Sigmoid colon (tissue), 6 donors: ENCODE measurements at regions not wholly inside any gene's neighbourhood (a gene's known extent, or its start where the extent isn't known, plus 50 kb on each side); places are given as distances from the start of the nearest gene placed in this dataset.

ENCODE experiments used
- DNase-seq: peaks from one replicate; pipeline ENCODE4 v3.0.0-alpha.2; 2019
- H3K27ac ChIP-seq, 4 donors: fragments of 200-600 bp; sonication (generic); one replicate each; pipeline ENCODE4 v1.5.1; 2016 to 2019; ENCODE audit warnings: mild to moderate bottlenecking in 1 of 4
- H3K27me3 ChIP-seq, 3 donors: fragments of 200-600 bp; sonication (generic); one replicate each; pipeline ENCODE4 v1.5.1; 2019; ENCODE audit warnings: mild to moderate bottlenecking in 1 of 3
- H3K36me3 ChIP-seq, 4 donors: fragments of 200-600 bp; sonication (generic); one replicate each; pipeline ENCODE4 v1.5.1; 2016 to 2019
- H3K4me1 ChIP-seq, 4 donors: fragments of 200-600 bp; sonication (generic); one replicate each; pipeline ENCODE4 v1.5.1; 2017 to 2019
- H3K4me3 ChIP-seq, 4 donors: fragments of 200-600 bp; sonication (generic); one replicate each; pipeline ENCODE4 v1.5.1; 2017 to 2019; ENCODE audit warnings: mild to moderate bottlenecking in 2 of 4, moderate library complexity in 1 of 4
- H3K9me3 ChIP-seq, 4 donors: fragments of 200-600 bp in 3 of 4; sonication (generic) in 3 of 4; one replicate each; pipeline versions ENCODE4 v1.5.1 to v1.6.1; 2013 to 2019
- EP300 ChIP-seq, 4 donors: sonication (generic); formaldehyde crosslinking; IDR thresholded peaks; one replicate each; pipeline ENCODE4 v1.6.1; 2017; ENCODE audit warnings: antibody characterized with exemption in 4 of 4
- POLR2A ChIP-seq, 2 donors: fragments of 450-650 bp; IDR thresholded peaks; one replicate each; pipeline ENCODE4 v1.6.1; 2016; ENCODE audit warnings: antibody characterized with exemption in 2 of 2, mild to moderate bottlenecking in 2 of 2, moderate library complexity in 2 of 2
- POLR2AphosphoS5 ChIP-seq, 4 donors: sonication (generic); formaldehyde crosslinking; IDR thresholded peaks; one replicate each; pipeline ENCODE4 v1.6.1; 2017; ENCODE audit warnings: antibody characterized with exemption in 4 of 4
- WGBS, 2 donors: extraction: QIAGEN DNeasy Blood & Tissue Kit; methylation state at CpG; one replicate each; pipeline ENCODE4 v1.1.7; 2013; 5-methylcytosine and 5-hydroxymethylcytosine counted together
- intact Hi-C: fragments of 100-400 bp; cut with DNase I; formaldehyde crosslinking; loops from one replicate; pipeline ENCODE4 v1.15.1; 2023
- TF ChIP-seq, protein P1 (sequence below), 4 experiments: fragments of 450-650 bp in 3 of 4; fragments of 200-600 bp in 1 of 4; IDR thresholded peaks; one replicate each; pipeline ENCODE4 v1.5.1; 2016 to 2019; ENCODE audit warnings: antibody characterized with exemption in 4 of 4, mild to moderate bottlenecking in 3 of 4, moderate library complexity in 2 of 4
- donor health status: healthy with polysubstance abuse.
- donor health status: healthy.

GRCh38 chr6:40816601-40817000 is 222.4 kb downstream of the UNC5CL start:
- DNase-seq: no peak
- TF ChIP-seq EP300 (IDR thresholded peaks at IDR 0.05) (no peak), POLR2AphosphoS5 (IDR thresholded peaks at IDR 0.05) (no peak), POLR2A (IDR thresholded peaks at IDR 0.05) (no peak)
- TF ChIP-seq, protein P1, sequence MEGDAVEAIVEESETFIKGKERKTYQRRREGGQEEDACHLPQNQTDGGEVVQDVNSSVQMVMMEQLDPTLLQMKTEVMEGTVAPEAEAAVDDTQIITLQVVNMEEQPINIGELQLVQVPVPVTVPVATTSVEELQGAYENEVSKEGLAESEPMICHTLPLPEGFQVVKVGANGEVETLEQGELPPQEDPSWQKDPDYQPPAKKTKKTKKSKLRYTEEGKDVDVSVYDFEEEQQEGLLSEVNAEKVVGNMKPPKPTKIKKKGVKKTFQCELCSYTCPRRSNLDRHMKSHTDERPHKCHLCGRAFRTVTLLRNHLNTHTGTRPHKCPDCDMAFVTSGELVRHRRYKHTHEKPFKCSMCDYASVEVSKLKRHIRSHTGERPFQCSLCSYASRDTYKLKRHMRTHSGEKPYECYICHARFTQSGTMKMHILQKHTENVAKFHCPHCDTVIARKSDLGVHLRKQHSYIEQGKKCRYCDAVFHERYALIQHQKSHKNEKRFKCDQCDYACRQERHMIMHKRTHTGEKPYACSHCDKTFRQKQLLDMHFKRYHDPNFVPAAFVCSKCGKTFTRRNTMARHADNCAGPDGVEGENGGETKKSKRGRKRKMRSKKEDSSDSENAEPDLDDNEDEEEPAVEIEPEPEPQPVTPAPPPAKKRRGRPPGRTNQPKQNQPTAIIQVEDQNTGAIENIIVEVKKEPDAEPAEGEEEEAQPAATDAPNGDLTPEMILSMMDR (IDR thresholded peaks at IDR 0.05): no peak
- Histone ChIP-seq H3K27me3 (no peaks in the 10 kb centered on the region), H3K4me1 (no peaks in the 10 kb centered on the region), H3K36me3 (no peaks in the 10 kb centered on the region), H3K4me3 (no peak overlapping the region), H3K27ac (no peak overlapping the region), H3K9me3 (no peaks in the 10 kb centered on the region)
- intact Hi-C loops: no loop called here
- WGBS, 2 donors: 95% methylated on average over 2 of the region's 2 CpGs

DNA sequence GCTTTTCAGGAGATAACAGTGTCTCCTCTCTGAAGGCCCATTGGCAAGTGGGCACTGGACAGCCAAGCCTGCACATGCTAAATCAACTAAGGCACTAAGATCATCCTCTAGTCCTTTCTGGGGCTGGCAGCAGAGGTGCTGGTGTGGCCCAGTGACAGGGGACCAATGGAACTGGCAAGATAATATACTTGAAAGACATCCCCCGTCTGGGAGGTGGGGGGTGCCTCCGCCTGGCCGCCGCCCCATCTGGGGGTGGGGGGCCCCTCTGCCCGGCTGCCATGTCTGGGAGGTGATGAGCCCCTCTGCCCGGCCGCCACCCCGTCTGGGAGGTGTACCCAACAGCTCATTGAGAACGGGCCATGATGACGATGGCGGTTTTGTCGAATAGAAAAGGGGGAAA is 223.3 kb downstream of the UNC5CL start:
- H3K27me3 ChIP-seq: no peaks in the 10 kb centered on the region
- H3K36me3 ChIP-seq: no peaks in the 10 kb centered on the region
- no peaks in the 10 kb centered on the region for H3K9me3 ChIP-seq
- intact Hi-C loops: no loop called here
- 93 to 95% methylated on average over 12 of the region's 12 CpGs for WGBS, 2 donors
- DNase-seq: no peak
- no peak for TF ChIP-seq POLR2AphosphoS5 (IDR thresholded peaks at IDR 0.05)
- TF ChIP-seq, protein P1 (IDR thresholded peaks at IDR 0.05): no peak
- no peak for TF ChIP-seq EP300 (IDR thresholded peaks at IDR 0.05)
- no peak for TF ChIP-seq POLR2A (IDR thresholded peaks at IDR 0.05)
- no peak overlapping the region for H3K27ac ChIP-seq
- no peak overlapping the region for H3K4me3 ChIP-seq
- no peaks in the 10 kb centered on the region for H3K4me1 ChIP-seq

DNA sequence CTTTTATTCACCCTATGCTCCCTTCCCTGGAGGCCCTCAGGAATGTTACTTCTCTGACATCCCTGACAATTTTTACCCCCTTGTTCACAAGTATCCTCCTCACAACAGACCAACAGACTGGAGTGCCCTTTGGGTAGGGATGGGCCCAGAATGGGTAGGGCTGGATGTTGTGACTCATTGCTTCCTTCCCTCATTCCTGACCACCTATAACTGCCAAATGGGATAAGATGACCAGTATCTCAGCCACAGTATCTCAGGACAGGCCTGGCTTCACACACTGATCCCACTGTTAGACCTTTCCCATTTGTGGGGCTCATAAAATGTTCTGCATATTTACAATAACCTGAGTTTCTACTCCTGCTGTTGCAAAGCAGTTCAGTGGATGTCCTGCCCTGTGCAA is 223.0 kb upstream of the LRFN2 start:
- no peak overlapping the region for H3K27ac ChIP-seq
- no peaks in the 10 kb centered on the region for H3K36me3 ChIP-seq
- DNase-seq: no peak
- no peaks in the 10 kb centered on the region for H3K9me3 ChIP-seq
- no peaks in the 10 kb centered on the region for H3K27me3 ChIP-seq
- H3K4me1 ChIP-seq: no peaks in the 10 kb centered on the region
- intact Hi-C loops: no loop called here
- TF ChIP-seq, protein P1 (IDR thresholded peaks at IDR 0.05): no peak
- TF ChIP-seq EP300 (IDR thresholded peaks at IDR 0.05) (no peak), POLR2A (IDR thresholded peaks at IDR 0.05) (no peak), POLR2AphosphoS5 (IDR thresholded peaks at IDR 0.05) (no peak)
- no peak overlapping the region for H3K4me3 ChIP-seq

GRCh38 chr6:40809627-40810026 is 222.5 kb upstream of the LRFN2 start:
- Histone ChIP-seq H3K4me3 (no peak overlapping the region), H3K4me1 (no peaks in the 10 kb centered on the region), H3K36me3 (no peaks in the 10 kb centered on the region), H3K27me3 (no peaks in the 10 kb centered on the region), H3K9me3 (no peaks in the 10 kb centered on the region), H3K27ac (no peak overlapping the region)
- TF ChIP-seq POLR2AphosphoS5 (IDR thresholded peaks at IDR 0.05): no peak
- TF ChIP-seq, protein P1 (IDR thresholded peaks at IDR 0.05): no peak
- no peak for TF ChIP-seq EP300 (IDR thresholded peaks at IDR 0.05)
- TF ChIP-seq POLR2A (IDR thresholded peaks at IDR 0.05): no peak
- 94 to 96% methylated on average over 1 of the region's 1 CpG for WGBS, 2 donors
- no peak for DNase-seq
- intact Hi-C loops: no loop called here

GRCh38 chr6:40807484-40807883 is 220.3 kb upstream of the LRFN2 start:
- H3K9me3 ChIP-seq: no peaks in the 10 kb centered on the region
- H3K4me3 ChIP-seq: no peak overlapping the region
- no peaks in the 10 kb centered on the region for H3K27me3 ChIP-seq
- no peak for DNase-seq
- TF ChIP-seq, protein P1 (IDR thresholded peaks at IDR 0.05): no peak
- no peak for TF ChIP-seq EP300 (IDR thresholded peaks at IDR 0.05)
- H3K27ac ChIP-seq: no peak overlapping the region
- no peaks in the 10 kb centered on the region for H3K36me3 ChIP-seq
- intact Hi-C loops: no loop called here
- 54 to 71% methylated on average over 5 of the region's 5 CpGs for WGBS, 2 donors
- H3K4me1 ChIP-seq: no peaks in the 10 kb centered on the region
